B cell (primary cell): ENCODE measurements at regions not wholly inside any gene's neighbourhood (a gene's known extent, or its start where the extent isn't known, plus 50 kb on each side); places are given as distances from the start of the nearest gene placed in this dataset.

Experiments used
- ATAC-seq: fragments of 200-7000 bp; cut with Tn5 transposase; one replicate; pipeline ENCODE4 v1.10.0; 2021; ENCODE audit warnings: low read depth, mild to moderate bottlenecking, moderate number of reproducible peaks, moderate library complexity
- CTCF ChIA-PET: fragments of 350-600 bp; sonication (Branson Sonifier 250); formaldehyde crosslinking; loops from one replicate; lab custom pipeline; 2021; ENCODE audit warnings: antibody characterized with exemption, inconsistent platforms; lab: Charles Lee
- POLR2A ChIA-PET: fragments of 350-600 bp; sonication (Branson Sonifier 250); formaldehyde crosslinking; loops from one replicate; lab custom pipeline; 2021; ENCODE audit warnings: antibody characterized with exemption; lab: Charles Lee
- DNase-seq: peaks from one replicate; pipeline ENCODE4 v3.0.0; 2013
- H2AFZ ChIP-seq: 2 replicates; pipeline ENCODE4 v1.6.1; 2012; ENCODE audit warnings: mild to moderate bottlenecking, low read depth, low read length; ENCODE audit not compliant: insufficient read depth, poor library complexity, severe bottlenecking
- H3K27ac ChIP-seq, 2 donors: 1 replicate in 1 of 2; 2 replicates in 1 of 2; pipeline ENCODE4 v1.5.1; 2012 to 2013; ENCODE audit warnings: low read length in 2 of 2, mild to moderate bottlenecking in 2 of 2, moderate library complexity in 1 of 2
- H3K27me3 ChIP-seq, 4 experiments: fragments of 200-600 bp in 1 of 4; sonication (generic) in 1 of 4; replicated peaks in 1 of 4; 1 replicate in 2 of 4; 2 replicates in 2 of 4; pipeline versions ENCODE4 v1.6.1 to v1.7.0; 2013 to 2016; ENCODE audit warnings: low read length in 3 of 4, mild to moderate bottlenecking in 2 of 4, mixed read lengths in 1 of 4, moderate library complexity in 1 of 4; ENCODE audit not compliant: insufficient read depth in 4 of 4, control insufficient read depth in 3 of 4; ENCODE audit errors: control extremely low read depth in 1 of 4
- H3K36me3 ChIP-seq, 2 experiments: replicated peaks in 1 of 2; 1 replicate in 1 of 2; 2 replicates in 1 of 2; pipeline versions ENCODE4 v1.6.1 to v1.7.1; 2013; ENCODE audit warnings: low read length in 1 of 2; ENCODE audit not compliant: insufficient read depth in 2 of 2, control insufficient read depth in 1 of 2; ENCODE audit errors: control extremely low read depth in 1 of 2, extremely low read depth in 1 of 2
- H3K4me1 ChIP-seq, 2 donors: fragments of 200-600 bp in 1 of 2; sonication (generic) in 1 of 2; 1 replicate in 1 of 2; 2 replicates in 1 of 2; pipeline versions ENCODE4 v1.5.1 to v1.6.1; 2013 to 2017; ENCODE audit warnings: low read length in 2 of 2; ENCODE audit not compliant: control insufficient read depth in 2 of 2, insufficient read depth in 2 of 2
- H3K4me2 ChIP-seq: replicated peaks from 2 replicates; pipeline ENCODE3; 2012; ENCODE audit warnings: mild to moderate bottlenecking, low read depth, low read length; ENCODE audit not compliant: poor library complexity, severe bottlenecking
- H3K4me3 ChIP-seq, 5 experiments: fragments of 200-600 bp in 1 of 5; sonication (generic) in 1 of 5; 1 replicate in 3 of 5; 2 replicates in 2 of 5; pipeline versions ENCODE4 v1.5.1 to v1.7.0; 2011 to 2016; ENCODE audit warnings: low read length in 4 of 5, mild to moderate bottlenecking in 4 of 5, low read depth in 2 of 5, control low read depth in 1 of 5, moderate library complexity in 1 of 5; ENCODE audit not compliant: insufficient read depth in 1 of 5; ENCODE audit errors: control extremely low read depth in 1 of 5, extremely low read depth in 1 of 5
- H3K79me2 ChIP-seq: fragments of 200-600 bp; sonication (generic); one replicate; pipeline ENCODE4 v1.6.0; 2016; ENCODE audit warnings: low read length; ENCODE audit not compliant: control insufficient read depth, insufficient read depth
- H3K9ac ChIP-seq: fragments of 200-600 bp; sonication (generic); 2 replicates; pipeline ENCODE4 v1.6.1; 2017; ENCODE audit warnings: mild to moderate bottlenecking, low read length, moderate library complexity
- H3K9me3 ChIP-seq, 3 donors: one replicate each; pipeline versions ENCODE4 v1.6.1 to v1.7.1; 2013; ENCODE audit warnings: low read length in 2 of 3; ENCODE audit not compliant: control insufficient read depth in 2 of 3, insufficient read depth in 1 of 3; ENCODE audit errors: control extremely low read depth in 1 of 3
- H4K20me1 ChIP-seq: 2 replicates; pipeline ENCODE4 v1.6.0; 2012; ENCODE audit warnings: mild to moderate bottlenecking, low read length; ENCODE audit not compliant: insufficient read depth, control insufficient read depth, poor library complexity, severe bottlenecking
- H3K27ac Mint-ChIP-seq: one replicate; pipeline ENCODE4 v1.8.0; 2021; ENCODE audit warnings: mixed read lengths
- H3K27me3 Mint-ChIP-seq: one replicate; pipeline ENCODE4 v1.8.0; 2021; ENCODE audit warnings: mixed read lengths
- H3K4me1 Mint-ChIP-seq: one replicate; pipeline ENCODE4 v1.8.0; 2021; ENCODE audit warnings: mixed read lengths
- H3K4me3 Mint-ChIP-seq: one replicate; pipeline ENCODE4 v1.8.0; 2021; ENCODE audit warnings: mixed read lengths
- H3K9me3 Mint-ChIP-seq: one replicate; pipeline ENCODE4 v1.8.0; 2022; ENCODE audit warnings: mixed read lengths; ENCODE audit not compliant: insufficient read depth
- CTCF ChIP-seq: fragments of 200-600 bp; IDR thresholded peaks from one replicate; pipeline ENCODE4 v1.8.0; 2022; ENCODE audit warnings: antibody characterized with exemption, mild to moderate bottlenecking
- EZH2 ChIP-seq: IDR thresholded peaks from 2 replicates; pipeline ENCODE4 v1.6.1; 2012; ENCODE audit warnings: borderline replicate concordance, low read depth, mild to moderate bottlenecking, moderate library complexity, low read length; ENCODE audit not compliant: insufficient read depth, poor library complexity, severe bottlenecking
- WGBS: methylation state at CpG from one replicate; pipeline ENCODE4 v1.1.5; 2013; ENCODE audit warnings: missing lambda C conversion rate; ENCODE audit not compliant: insufficient coverage; 5-methylcytosine and 5-hydroxymethylcytosine counted together
- intact Hi-C: fragments of 100-400 bp; cut with micrococcal nuclease; formaldehyde crosslinking; loops from one replicate; pipeline ENCODE4 v1.10.0; 2022

- no peaks in the 10 kb centered on the region for H3K27me3 Mint-ChIP-seq
- H3K9me3 ChIP-seq = peaks cover 0 to 4% (median 3%) of the 10 kb centered on the region in 3 donors
- no peaks in the 10 kb centered on the region for H3K36me3 ChIP-seq
- POLR2A ChIA-PET = no interaction called here
- no peaks in the 10 kb centered on the region for H3K4me1 Mint-ChIP-seq
- no peak overlapping the region for H3K27ac Mint-ChIP-seq
- no peak overlapping the region for H3K4me3 ChIP-seq
- CTCF ChIA-PET = no interaction called here
- H3K4me1 ChIP-seq = no peaks in the 10 kb centered on the region
- H3K27ac ChIP-seq = no peak overlapping the region
- H3K4me3 Mint-ChIP-seq = no peak overlapping the region
- no peak overlapping the region for H2AFZ ChIP-seq
- TF ChIP-seq EZH2 (no peak), CTCF (no peak)
- peaks cover 2% of the 10 kb centered on the region for H3K9me3 Mint-ChIP-seq
- H3K79me2 ChIP-seq = no peaks in the 10 kb centered on the region
- no peaks in the 10 kb centered on the region for H4K20me1 ChIP-seq
- no peak for ATAC-seq
- intact Hi-C loops = no loop called here
- no peak for DNase-seq
- no peak overlapping the region for H3K4me2 ChIP-seq
- H3K9ac ChIP-seq = no peak overlapping the region
- no peaks in the 10 kb centered on the region for H3K27me3 ChIP-seq
- no CpG with 5 or more reads among the region's 2 CpGs for WGBS
Measured at GRCh38 chr4:35948171-35948570, 296.1 kb downstream of the ARAP2 start.

- H3K4me2 ChIP-seq = no peak overlapping the region
- DNase-seq = no peak
- Mint-ChIP-seq H3K27me3 (no peaks in the 10 kb centered on the region), H3K27ac (no peak overlapping the region), H3K9me3 (peaks cover 10% of the 10 kb centered on the region), H3K4me3 (no peak overlapping the region), H3K4me1 (no peaks in the 10 kb centered on the region)
- no peaks in the 10 kb centered on the region for H3K36me3 ChIP-seq
- CTCF ChIA-PET = no interaction called here
- H3K4me3 ChIP-seq = no peak overlapping the region
- WGBS = 100% methylated on average over 1 of the region's 1 CpG
- intact Hi-C loops = no loop called here
- POLR2A ChIA-PET = no interaction called here
- H3K9me3 ChIP-seq = peaks cover 1 to 4% (median 3%) of the 10 kb centered on the region in 3 donors
- H3K27ac ChIP-seq = no peak overlapping the region
- H3K4me1 ChIP-seq = no peaks in the 10 kb centered on the region
- TF ChIP-seq EZH2 (no peak), CTCF (no peak)
- H3K9ac ChIP-seq = no peak overlapping the region
- H3K79me2 ChIP-seq = no peaks in the 10 kb centered on the region
- H3K27me3 ChIP-seq = no peaks in the 10 kb centered on the region
- ATAC-seq = no peak
- H4K20me1 ChIP-seq = no peaks in the 10 kb centered on the region
- H2AFZ ChIP-seq = no peak overlapping the region
Measured at GRCh38 chr4:35950442-35950841, 293.9 kb downstream of the ARAP2 start.
